SH-SY5Y (cell line): ENCODE measurements at regions not wholly inside any gene's neighbourhood (a gene's known extent, or its start where the extent isn't known, plus 50 kb on each side); places are given as distances from the start of the nearest gene placed in this dataset.

Experiments
- GATA2 ChIP-seq: IDR thresholded peaks from 2 replicates; pipeline ENCODE4 v1.6.1; 2011; ENCODE audit warnings: mild to moderate bottlenecking, low read depth, low read length
- GATA3 ChIP-seq: IDR thresholded peaks from 2 replicates; pipeline ENCODE4 v1.6.1; 2011; ENCODE audit warnings: low read depth, mild to moderate bottlenecking, low read length, moderate library complexity

GRCh38 chr2:215654148-215654819 is 218.4 kb upstream of the FN1 start:
- no peak for TF ChIP-seq GATA3
- no peak for TF ChIP-seq GATA2

GRCh38 chr2:215653344-215654030 is 217.6 kb upstream of the FN1 start:
- TF ChIP-seq GATA3 (no peak), GATA2 (no peak)

- no peak for TF ChIP-seq GATA3
- no peak for TF ChIP-seq GATA2
Observed at GRCh38 chr2:215652388-215652787, 216.5 kb upstream of the FN1 start.

- no peak for TF ChIP-seq GATA2
- no peak for TF ChIP-seq GATA3
Observed at GRCh38 chr2:215651412-215651811, 215.5 kb upstream of the FN1 start.

GRCh38 chr2:215644233-215644897 is 208.5 kb upstream of the FN1 start:
- TF ChIP-seq GATA3, result no peak

GRCh38 chr2:215638687-215639086 is 202.8 kb upstream of the FN1 start:
- TF ChIP-seq GATA2, result no peak
- TF ChIP-seq GATA3, result no peak

- TF ChIP-seq GATA3 (no peak), GATA2 (no peak)
Observed at GRCh38 chr2:215637651-215638050, 201.8 kb upstream of the FN1 start.

- TF ChIP-seq GATA3 (no peak), GATA2 (no peak)
Observed at GRCh38 chr2:215636816-215637215, 200.9 kb upstream of the FN1 start.

- TF ChIP-seq GATA3, result no peak
- TF ChIP-seq GATA2, result no peak
Observed at GRCh38 chr2:215635788-215636139, 199.9 kb upstream of the FN1 start.

GRCh38 chr2:215635071-215635787 is 199.4 kb upstream of the FN1 start:
- no peak for TF ChIP-seq GATA2
- TF ChIP-seq GATA3, result no peak

- TF ChIP-seq GATA3, result no peak
- no peak for TF ChIP-seq GATA2
Observed at GRCh38 chr2:215633360-215633759, 197.5 kb upstream of the FN1 start.

GRCh38 chr2:215631696-215632095 is 195.8 kb upstream of the FN1 start:
- TF ChIP-seq GATA2 (no peak), GATA3 (no peak)

- TF ChIP-seq GATA3 (no peak), GATA2 (no peak)
Observed at GRCh38 chr2:215627771-215628170, 191.9 kb upstream of the FN1 start.

- TF ChIP-seq GATA2, result no peak
- no peak for TF ChIP-seq GATA3
Observed at GRCh38 chr2:215626812-215627281, 191.0 kb upstream of the FN1 start.

GRCh38 chr2:215626063-215626462 is 190.2 kb upstream of the FN1 start:
- TF ChIP-seq GATA3 (no peak), GATA2 (no peak)
